HCT116 (cell line): ENCODE measurements at regions not wholly inside any gene's neighbourhood (a gene's known extent, or its start where the extent isn't known, plus 50 kb on each side); places are given as distances from the start of the nearest gene placed in this dataset.

ENCODE experiments used
- ATAC-seq: fragments of 200-7000 bp; cut with Tn5 transposase; 2 replicates; pipeline ENCODE4 v1.9.1; 2020; ENCODE audit warnings: mild to moderate bottlenecking, moderate library complexity
- BruUV-seq: library from RNA; stranded (reverse); fragments of 400-500 nt; replicated peaks from 2 replicates; lab custom pipeline; 2021; lab: Mats Ljungman, UMichigan
- CTCF ChIA-PET: fragments of 300-600 bp; sonication (Branson Sonifier 250); formaldehyde crosslinking; loops from one replicate; lab custom pipeline; 2021; ENCODE audit warnings: antibody characterized with exemption; lab: Charles Lee
- POLR2A ChIA-PET: fragments of 300-600, 350-600 bp; sonication (Branson Sonifier 250); formaldehyde crosslinking; loops from one replicate; lab custom pipeline; 2021; ENCODE audit warnings: antibody characterized with exemption; lab: Charles Lee
- RAD21 ChIA-PET, 2 experiments: fragments of 300-600 bp; sonication (Branson Sonifier 250); formaldehyde crosslinking; loops; one replicate each; lab custom pipeline; 2023; ENCODE audit warnings: low total read pairs in 2 of 2; ENCODE audit not compliant: uncharacterized antibody in 2 of 2, unreplicated experiment in 2 of 2, low non-redundant PET in 1 of 2; lab: Charles Lee
- DNase-seq: peaks from one replicate; pipeline ENCODE4 v3.0.0-alpha.2; 2010; ENCODE audit warnings: low read depth, low spot score
- H2AFZ ChIP-seq: fragments of 200-600 bp; shearing (Covaris generic), sonication (generic); 2 replicates; pipeline ENCODE4 v1.6.1; 2017; ENCODE audit warnings: low read depth, mixed run types, mixed read lengths, antibody characterized with exemption, low read length; ENCODE audit not compliant: poor library complexity, severe bottlenecking
- H3K27ac ChIP-seq: 2 replicates; pipeline ENCODE4 v1.5.1; 2012; ENCODE audit warnings: low read depth, low read length
- H3K27me3 ChIP-seq: fragments of 200-600 bp; sonication (generic); 2 replicates; pipeline ENCODE4 v1.6.1; 2016; ENCODE audit warnings: mixed run types, low read length, mixed read lengths; ENCODE audit not compliant: insufficient read depth
- H3K36me3 ChIP-seq, 2 experiments: fragments of 200-500 bp in 1 of 2; fragments of 200-600 bp in 1 of 2; sonication (Bioruptor generic) in 1 of 2; sonication (generic) in 1 of 2; 2 replicates each; pipeline versions ENCODE4 v1.5.1 to v1.6.1; 2014 to 2016; ENCODE audit warnings: low read length in 2 of 2, inconsistent platforms in 1 of 2, mixed read lengths in 1 of 2, mixed run types in 1 of 2; ENCODE audit not compliant: insufficient read depth in 2 of 2, control insufficient read depth in 1 of 2
- H3K4me1 ChIP-seq, 2 experiments: fragments of 200-600 bp in 1 of 2; sonication (generic) in 1 of 2; 2 replicates each; pipeline versions ENCODE4 v1.5.1 to v1.6.1; 2012 to 2017; ENCODE audit warnings: low read length in 2 of 2, inconsistent platforms in 1 of 2, mild to moderate bottlenecking in 1 of 2, mixed read lengths in 1 of 2, mixed run types in 1 of 2, moderate library complexity in 1 of 2; ENCODE audit not compliant: insufficient read depth in 2 of 2, control insufficient read depth in 1 of 2
- H3K4me2 ChIP-seq: fragments of 200-600 bp; sonication (generic); 2 replicates; pipeline ENCODE4 v1.6.1; 2017; ENCODE audit warnings: mixed run types, low read length, mixed read lengths
- H3K4me3 ChIP-seq, 2 experiments: fragments of 200-600 bp in 1 of 2; sonication (generic) in 1 of 2; replicated peaks in 1 of 2; 2 replicates each; pipeline ENCODE4 v1.5.1; 2011 to 2016; ENCODE audit warnings: low read length in 2 of 2, control low read depth in 1 of 2, low read depth in 1 of 2, mild to moderate bottlenecking in 1 of 2, mixed read lengths in 1 of 2, mixed run types in 1 of 2
- H3K79me2 ChIP-seq: fragments of 200-600 bp; sonication (generic); 2 replicates; pipeline ENCODE4 v1.6.1; 2017; ENCODE audit warnings: mild to moderate bottlenecking, mixed run types, low read length, moderate library complexity, mixed read lengths; ENCODE audit not compliant: insufficient read depth
- H3K9ac ChIP-seq: fragments of 200-600 bp; sonication (generic); 2 replicates; pipeline ENCODE4 v1.6.1; 2016; ENCODE audit warnings: low read length, mixed read lengths
- H3K9me2 ChIP-seq: fragments of 200-600 bp; sonication (generic), shearing (Covaris generic); 2 replicates; pipeline ENCODE4 v1.6.1; 2017; ENCODE audit warnings: mixed run types, mild to moderate bottlenecking, moderate library complexity; ENCODE audit not compliant: insufficient read depth
- H3K9me3 ChIP-seq, 2 experiments: fragments of 200-500 bp in 1 of 2; fragments of 200-600 bp in 1 of 2; sonication (Bioruptor generic) in 1 of 2; sonication (generic) in 1 of 2; 2 replicates each; pipeline ENCODE4 v1.6.1; 2014 to 2017; ENCODE audit warnings: low read length in 2 of 2, mixed read lengths in 2 of 2, inconsistent platforms in 1 of 2, low read depth in 1 of 2, mild to moderate bottlenecking in 1 of 2, mixed run types in 1 of 2, moderate library complexity in 1 of 2; ENCODE audit not compliant: control insufficient read depth in 1 of 2, insufficient read depth in 1 of 2
- H4K20me1 ChIP-seq: fragments of 200-600 bp; sonication (generic), shearing (Covaris generic); 2 replicates; pipeline ENCODE4 v1.6.1; 2017; ENCODE audit warnings: mixed run types, mild to moderate bottlenecking, moderate library complexity; ENCODE audit not compliant: insufficient read depth
- EZH2phosphoT487 ChIP-seq: fragments of 200-600 bp; IDR thresholded peaks from 2 replicates; pipeline ENCODE4 v1.6.1; 2018; ENCODE audit warnings: antibody characterized with exemption, borderline replicate concordance
- FOSL1 ChIP-seq: IDR thresholded peaks from 2 replicates; pipeline ENCODE4 v1.6.1; 2012; ENCODE audit warnings: low read depth
- JUND ChIP-seq: IDR thresholded peaks from 2 replicates; pipeline ENCODE4 v1.6.1; 2012
- POLR2AphosphoS5 ChIP-seq: IDR thresholded peaks from 2 replicates; pipeline ENCODE4 v1.6.1; 2011; ENCODE audit warnings: mild to moderate bottlenecking, low read depth, low read length, moderate library complexity
- YY1 ChIP-seq: IDR thresholded peaks from 2 replicates; pipeline ENCODE4 v1.6.1; 2011; ENCODE audit warnings: low read length, low read depth, moderate library complexity, mild to moderate bottlenecking; ENCODE audit not compliant: insufficient replicate concordance; ENCODE audit errors: extremely low read depth
- intact Hi-C: fragments of 100-400 bp; cut with micrococcal nuclease; formaldehyde crosslinking; loops from 2 replicates; pipeline ENCODE4 v1.10.0; 2022
- TF ChIP-seq, protein P1 (sequence below): IDR thresholded peaks from 2 replicates; pipeline ENCODE4 v1.6.1; 2011; ENCODE audit warnings: mild to moderate bottlenecking, low read length, moderate library complexity; ENCODE audit not compliant: insufficient replicate concordance; ENCODE audit errors: extremely low read depth

DNA sequence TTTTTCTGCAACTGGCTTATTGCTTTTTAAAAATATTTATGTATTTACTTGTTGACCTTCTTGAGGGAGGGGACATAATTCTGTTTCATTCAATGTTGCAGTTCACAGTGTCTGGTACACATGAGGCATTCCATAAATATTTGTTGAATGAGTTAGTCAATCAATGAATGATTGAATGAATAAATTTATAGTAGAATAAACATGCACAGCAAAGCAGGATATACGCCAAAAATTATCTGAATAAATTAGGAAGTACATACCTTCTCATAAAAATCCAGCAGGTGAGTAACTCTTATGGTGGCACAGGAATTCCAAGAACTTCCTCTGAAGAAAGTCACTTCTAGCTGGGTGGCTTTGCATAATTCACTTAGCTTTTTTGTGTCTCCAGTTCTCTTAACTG lies 469.4 kb upstream of the ATP11B start:
- H4K20me1 ChIP-seq, result no peaks in the 10 kb centered on the region
- ChIA-PET CTCF (no interaction called here), POLR2A (interaction anchor here (1.2 kb wide), 1 partner anchor 8 kb away, joined by 3 read pairs; no protein-coding TSS in a partner anchor), RAD21 (no interaction called here)
- ATAC-seq, result no peak
- no peaks in the 10 kb centered on the region for H3K79me2 ChIP-seq
- H3K4me1 ChIP-seq, result peaks cover 5 to 11% of the 10 kb centered on the region in 2 experiments; a peak in 2 of 4 replicates
- no peaks in the 10 kb centered on the region for H3K36me3 ChIP-seq
- H3K4me3 ChIP-seq, result no peak overlapping the region
- H2AFZ ChIP-seq, result no peak overlapping the region
- no peak overlapping the region for H3K27ac ChIP-seq
- no TSS peak for BruUV-seq
- H3K27me3 ChIP-seq, result no peaks in the 10 kb centered on the region
- DNase-seq, result no peak
- no peak overlapping the region for H3K4me2 ChIP-seq
- intact Hi-C loops, result no loop called here
- no peaks in the 10 kb centered on the region for H3K9me3 ChIP-seq
- no peak overlapping the region for H3K9ac ChIP-seq
- TF ChIP-seq YY1 (no peak), EZH2phosphoT487 (no peak), POLR2AphosphoS5 (no peak), FOSL1 (no peak)
- H3K9me2 ChIP-seq, result no peaks in the 10 kb centered on the region

DNA sequence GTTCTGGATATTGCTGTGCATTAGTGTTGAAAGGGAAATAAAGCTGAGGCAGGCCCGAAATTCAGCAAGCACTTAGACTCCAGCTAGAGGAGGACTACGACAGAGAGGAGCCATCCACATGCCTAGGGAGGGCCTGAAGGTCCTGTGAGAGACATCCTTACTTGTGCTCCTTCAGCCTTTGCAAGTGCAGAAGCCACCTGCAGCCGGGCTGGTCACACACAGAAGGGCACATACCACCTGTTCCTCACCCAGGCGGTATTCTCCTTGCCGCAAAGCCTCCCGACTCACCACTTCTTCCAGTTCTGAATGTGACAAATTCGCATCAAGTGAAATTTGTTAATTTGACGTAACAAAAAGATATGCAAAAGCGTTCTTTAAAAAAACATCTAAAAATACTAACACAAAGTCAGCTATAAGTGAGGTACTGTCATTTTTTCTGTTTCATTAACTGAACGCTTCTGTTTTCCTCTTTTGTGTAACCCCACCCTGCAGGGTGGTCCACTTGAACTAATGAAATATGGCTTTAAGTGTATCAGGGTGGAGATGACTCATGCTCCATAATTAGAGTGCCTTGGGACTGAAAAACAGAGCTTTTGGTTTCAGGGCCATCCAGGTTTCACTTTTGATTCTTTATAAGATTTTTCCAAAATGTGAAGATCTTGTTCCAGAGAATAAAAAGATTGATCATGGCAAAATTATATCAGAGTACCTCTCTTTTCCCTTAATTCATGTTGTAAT lies 467.9 kb upstream of the ATP11B start:
- ATAC-seq (no peak), DNase-seq (no peak)
- Histone ChIP-seq H3K27ac (no peak overlapping the region), H3K4me3 (no peak overlapping the region), H3K9ac (no peak overlapping the region), H3K27me3 (no peaks in the 10 kb centered on the region), H2AFZ (no peak overlapping the region), H3K4me2 (no peak overlapping the region), H3K79me2 (no peaks in the 10 kb centered on the region), H3K9me3 (no peaks in the 10 kb centered on the region), H3K4me1 (peaks cover 5 to 11% of the 10 kb centered on the region in 2 experiments; a peak in 2 of 4 replicates), H3K9me2 (no peaks in the 10 kb centered on the region), H3K36me3 (no peaks in the 10 kb centered on the region), H4K20me1 (no peaks in the 10 kb centered on the region)
- POLR2A ChIA-PET, result interaction anchor here (1.2 kb wide), 1 partner anchor 10 kb away, joined by 3 read pairs; no protein-coding TSS in a partner anchor
- no TSS peak for BruUV-seq
- TF ChIP-seq, protein P1, sequence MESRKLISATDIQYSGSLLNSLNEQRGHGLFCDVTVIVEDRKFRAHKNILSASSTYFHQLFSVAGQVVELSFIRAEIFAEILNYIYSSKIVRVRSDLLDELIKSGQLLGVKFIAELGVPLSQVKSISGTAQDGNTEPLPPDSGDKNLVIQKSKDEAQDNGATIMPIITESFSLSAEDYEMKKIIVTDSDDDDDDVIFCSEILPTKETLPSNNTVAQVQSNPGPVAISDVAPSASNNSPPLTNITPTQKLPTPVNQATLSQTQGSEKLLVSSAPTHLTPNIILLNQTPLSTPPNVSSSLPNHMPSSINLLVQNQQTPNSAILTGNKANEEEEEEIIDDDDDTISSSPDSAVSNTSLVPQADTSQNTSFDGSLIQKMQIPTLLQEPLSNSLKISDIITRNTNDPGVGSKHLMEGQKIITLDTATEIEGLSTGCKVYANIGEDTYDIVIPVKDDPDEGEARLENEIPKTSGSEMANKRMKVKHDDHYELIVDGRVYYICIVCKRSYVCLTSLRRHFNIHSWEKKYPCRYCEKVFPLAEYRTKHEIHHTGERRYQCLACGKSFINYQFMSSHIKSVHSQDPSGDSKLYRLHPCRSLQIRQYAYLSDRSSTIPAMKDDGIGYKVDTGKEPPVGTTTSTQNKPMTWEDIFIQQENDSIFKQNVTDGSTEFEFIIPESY, result no peak
- TF ChIP-seq FOSL1, result 0 out of 2 replicates have a peak, but pooled peaks have one; percentile 13
- 0 out of 2 replicates have a peak, but pooled peaks have one; percentile 9 for TF ChIP-seq JUND
- intact Hi-C loops, result no loop called here
- RAD21 ChIA-PET, result no interaction called here
- CTCF ChIA-PET, result no interaction called here
